Endothelial cell of umbilical vein (primary cell): ENCODE measurements at regions not wholly inside any gene's neighbourhood (a gene's known extent, or its start where the extent isn't known, plus 50 kb on each side); places are given as distances from the start of the nearest gene placed in this dataset.
"Not testable (repeated sequence)": the region's sequence is repeated elsewhere in the genome, so short reads cannot be mapped to it uniquely, and the experiment has no call there.

Experiments
- BruUV-seq: library from RNA; stranded (reverse); fragments of 400-500 nt; replicated peaks from 2 replicates; lab custom pipeline; 2021; lab: Mats Ljungman, UMichigan
- CTCF ChIA-PET: fragments of 300-600, 350-600 bp; sonication (Branson Sonifier 250); formaldehyde crosslinking; loops from one replicate; lab custom pipeline; 2021; ENCODE audit warnings: antibody characterized with exemption, inconsistent platforms; lab: Charles Lee
- POLR2A ChIA-PET: fragments of 300-600, 350-600 bp; sonication (Branson Sonifier 250); formaldehyde crosslinking; loops from one replicate; lab custom pipeline; 2021; ENCODE audit warnings: antibody characterized with exemption, inconsistent platforms; lab: Charles Lee
- DNase-seq: peaks from one replicate; pipeline ENCODE4 v3.0.0-alpha.2; 2011; ENCODE audit warnings: low read depth, low spot score
- FAIRE-seq: peaks from 2 replicates; lab custom pipeline; 2011; peaks lifted over from hg19 to GRCh38; lab: Jason Lieb, UNC
- H2AFZ ChIP-seq: 2 replicates; pipeline ENCODE4 v1.6.0; 2012; ENCODE audit warnings: low read depth, low read length, control low read depth, inconsistent platforms
- H3K27ac ChIP-seq: 2 replicates; pipeline ENCODE4 v1.5.1; 2011; ENCODE audit warnings: low read depth, mild to moderate bottlenecking, control low read depth, low read length, moderate library complexity; ENCODE audit not compliant: insufficient read depth
- H3K27me3 ChIP-seq, 2 experiments: 2 replicates each; pipeline versions ENCODE4 v1.6.0 to v1.6.1; 2011; ENCODE audit warnings: low read length in 2 of 2, mixed read lengths in 1 of 2; ENCODE audit not compliant: control insufficient read depth in 2 of 2, insufficient read depth in 2 of 2
- H3K36me3 ChIP-seq, 2 experiments: 2 replicates in 1 of 2; 3 replicates in 1 of 2; pipeline ENCODE4 v1.5.1; 2011; ENCODE audit warnings: low read length in 2 of 2, mild to moderate bottlenecking in 1 of 2, moderate library complexity in 1 of 2; ENCODE audit not compliant: control insufficient read depth in 2 of 2, insufficient read depth in 2 of 2; ENCODE audit errors: extremely low read depth in 1 of 2
- H3K4me1 ChIP-seq: 3 replicates; pipeline ENCODE4 v1.5.1; 2011; ENCODE audit warnings: mild to moderate bottlenecking, low read length; ENCODE audit not compliant: control insufficient read depth, insufficient read depth; ENCODE audit errors: extremely low read depth
- H3K4me2 ChIP-seq: 2 replicates; pipeline ENCODE4 v1.6.1; 2011; ENCODE audit warnings: low read length, control low read depth, mixed read lengths; ENCODE audit not compliant: insufficient read depth
- H3K4me3 ChIP-seq, 3 experiments: fragments of 200-600 bp in 1 of 3; sonication (generic), shearing (Covaris generic) in 1 of 3; replicated peaks in 1 of 3; 2 replicates each; pipeline ENCODE4 v1.5.1; 2011 to 2016; ENCODE audit warnings: control low read depth in 3 of 3, low read length in 3 of 3, mild to moderate bottlenecking in 2 of 3, inconsistent platforms in 1 of 3, low read depth in 1 of 3, moderate library complexity in 1 of 3; ENCODE audit not compliant: insufficient read depth in 1 of 3
- H3K79me2 ChIP-seq: 2 replicates; pipeline ENCODE4 v1.6.0; 2012; ENCODE audit warnings: low read length, inconsistent platforms; ENCODE audit not compliant: control insufficient read depth, insufficient read depth
- H3K9ac ChIP-seq: replicated peaks from 2 replicates; pipeline ENCODE3; 2011; ENCODE audit warnings: low read length, control low read depth; ENCODE audit not compliant: insufficient read depth; ENCODE audit errors: extremely low read depth
- H3K9me1 ChIP-seq: replicated peaks from 3 replicates; pipeline ENCODE4 v1.6.0; 2011; ENCODE audit warnings: mild to moderate bottlenecking, low read length; ENCODE audit not compliant: control insufficient read depth, insufficient read depth; ENCODE audit errors: extremely low read depth
- H3K9me3 ChIP-seq: replicated peaks from 2 replicates; pipeline ENCODE4 v1.5.1; 2012; ENCODE audit warnings: low read length, inconsistent platforms; ENCODE audit not compliant: control insufficient read depth, insufficient read depth
- H4K20me1 ChIP-seq: replicated peaks from 2 replicates; pipeline ENCODE3; 2011; ENCODE audit warnings: mild to moderate bottlenecking, low read length; ENCODE audit not compliant: control insufficient read depth, insufficient read depth; ENCODE audit errors: extremely low read depth
- dilution Hi-C: fragments of 300-500 bp; cut with MboI; formaldehyde crosslinking; loops from one replicate; pipeline ENCODE4 v1.15.0; 2019; ENCODE audit warnings: low sequenced_read_pairs; ENCODE audit not compliant: extremely low pct_ligation_motif_present
- intact Hi-C: fragments of 100-400 bp; cut with micrococcal nuclease; formaldehyde crosslinking; loops from one replicate; pipeline ENCODE4 v1.10.0; 2022

DNA sequence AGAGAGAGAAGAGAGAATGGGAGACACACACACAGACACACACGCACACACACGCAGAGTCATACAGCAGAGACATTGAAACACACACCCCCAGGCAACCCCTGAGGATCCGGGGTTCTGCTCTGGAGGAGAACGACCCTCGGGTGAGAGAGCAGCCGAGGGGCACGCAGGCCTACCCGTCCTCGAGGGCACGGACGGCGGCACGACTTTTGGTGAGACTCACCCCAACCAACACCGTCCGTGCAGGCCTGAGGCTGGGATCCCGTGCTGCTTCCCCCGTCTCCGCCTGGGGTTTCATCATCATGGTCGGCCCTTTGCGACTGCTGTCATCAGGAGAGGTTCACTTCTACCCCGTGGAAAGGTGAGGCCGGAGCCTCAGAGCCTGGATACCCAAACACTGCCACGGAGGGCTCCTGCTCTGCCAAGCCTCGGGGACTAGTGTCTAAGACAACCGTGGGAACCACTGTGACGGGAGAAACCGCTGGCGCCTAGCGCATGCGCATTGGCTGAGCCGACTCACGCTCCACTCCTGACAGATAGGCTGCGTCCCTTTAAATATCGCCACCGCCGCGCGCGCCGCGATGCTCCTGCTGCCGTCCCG lies 703.4 kb upstream of the TPTE start:
- H3K4me1 ChIP-seq, BruUV-seq, H2AFZ ChIP-seq, dilution Hi-C loops, DNase-seq, H3K36me3 ChIP-seq, H4K20me1 ChIP-seq, H3K27ac ChIP-seq, POLR2A ChIA-PET, H3K9ac ChIP-seq, H3K4me2 ChIP-seq, FAIRE-seq, H3K9me3 ChIP-seq, intact Hi-C loops, H3K79me2 ChIP-seq, H3K4me3 ChIP-seq, CTCF ChIA-PET, H3K27me3 ChIP-seq, H3K9me1 ChIP-seq: not testable (repeated sequence)

DNA sequence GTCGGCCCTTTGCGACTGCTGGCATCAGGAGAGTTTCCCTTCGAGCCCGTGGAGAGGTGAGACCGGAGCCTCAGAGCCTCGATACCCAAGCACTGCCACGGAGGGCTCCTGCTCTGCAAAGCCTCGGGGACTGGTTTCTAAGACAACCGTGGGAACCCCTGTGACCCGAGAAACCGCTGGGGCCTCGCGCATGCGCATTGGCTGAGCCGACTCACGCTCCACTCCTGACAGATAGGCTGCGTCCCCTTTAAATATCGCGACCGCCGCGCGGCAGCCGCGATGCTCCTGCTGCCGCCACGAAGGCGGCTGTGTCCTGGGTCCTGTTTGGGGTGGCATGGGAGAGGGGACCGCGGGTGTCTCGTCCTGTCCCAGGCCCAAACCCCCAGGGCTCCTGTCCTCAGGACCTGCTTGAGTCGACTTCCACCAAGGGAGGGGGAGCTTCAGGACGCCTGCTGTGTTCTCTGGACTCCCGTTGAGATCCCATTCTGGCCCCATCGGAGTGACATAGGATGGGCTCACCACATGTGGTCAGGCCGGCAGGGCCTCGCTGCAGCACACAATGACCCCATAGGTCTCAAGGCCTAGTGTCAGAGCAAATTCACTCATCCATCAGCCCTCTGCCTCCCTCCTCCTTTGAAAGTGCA lies 701.7 kb upstream of the TPTE start:
- H3K27me3 ChIP-seq, H3K4me1 ChIP-seq, H3K4me3 ChIP-seq, H3K79me2 ChIP-seq, H3K36me3 ChIP-seq, H3K27ac ChIP-seq, DNase-seq, H4K20me1 ChIP-seq, H3K9ac ChIP-seq, H3K4me2 ChIP-seq, H2AFZ ChIP-seq, BruUV-seq, CTCF ChIA-PET, H3K9me1 ChIP-seq, dilution Hi-C loops, FAIRE-seq, H3K9me3 ChIP-seq, POLR2A ChIA-PET, intact Hi-C loops: not testable (repeated sequence)

DNA sequence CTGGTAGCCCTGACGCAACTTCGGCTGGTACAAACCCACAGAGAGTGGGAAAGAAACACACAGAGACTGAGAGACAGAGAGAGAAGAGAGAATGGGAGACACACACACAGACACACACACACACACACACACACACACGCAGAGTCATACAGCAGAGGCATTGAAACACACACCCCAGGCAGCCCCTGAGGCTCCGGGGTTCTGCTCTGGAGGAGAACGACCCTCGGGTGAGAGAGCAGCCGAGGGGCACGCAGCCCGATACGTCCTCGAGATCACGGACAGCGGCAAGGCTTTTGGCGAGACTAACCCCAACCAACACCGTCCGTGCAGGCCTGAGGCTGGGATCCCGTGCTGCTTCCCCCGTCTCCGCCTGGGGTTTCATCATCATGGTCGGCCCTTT lies 700.8 kb upstream of the TPTE start:
- FAIRE-seq, H2AFZ ChIP-seq, H3K79me2 ChIP-seq, H4K20me1 ChIP-seq, H3K9me3 ChIP-seq, H3K4me3 ChIP-seq, H3K27me3 ChIP-seq, H3K9ac ChIP-seq, H3K4me2 ChIP-seq, H3K36me3 ChIP-seq, POLR2A ChIA-PET, H3K9me1 ChIP-seq, CTCF ChIA-PET, dilution Hi-C loops, H3K27ac ChIP-seq, DNase-seq, intact Hi-C loops, H3K4me1 ChIP-seq, BruUV-seq: not testable (repeated sequence)

DNA sequence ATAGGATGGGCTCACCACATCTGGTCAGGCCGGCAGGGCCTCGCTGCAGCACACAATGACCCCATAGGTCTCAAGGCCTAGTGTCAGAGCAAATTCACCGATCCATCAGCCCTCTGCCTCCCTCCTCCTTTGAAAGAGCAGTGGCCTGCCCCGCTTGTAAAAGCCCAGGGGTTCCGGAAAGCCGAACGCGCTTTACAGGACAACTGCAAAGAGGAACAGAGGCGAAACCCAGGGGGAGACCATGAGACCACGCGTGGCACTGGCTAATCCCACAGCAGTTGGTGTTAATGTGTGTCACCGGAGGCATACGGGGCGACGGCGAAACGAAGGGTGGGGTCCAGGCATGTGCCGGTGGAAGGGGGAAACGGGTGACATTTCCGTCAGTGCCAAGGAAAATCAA lies 699.9 kb upstream of the TPTE start:
- H3K4me2 ChIP-seq, H3K9me3 ChIP-seq, H3K9me1 ChIP-seq, POLR2A ChIA-PET, intact Hi-C loops, H3K27ac ChIP-seq, H3K9ac ChIP-seq, BruUV-seq, DNase-seq, dilution Hi-C loops, H3K27me3 ChIP-seq, H2AFZ ChIP-seq, CTCF ChIA-PET, H3K36me3 ChIP-seq, H3K79me2 ChIP-seq, H4K20me1 ChIP-seq, H3K4me3 ChIP-seq, H3K4me1 ChIP-seq, FAIRE-seq: not testable (repeated sequence)
